HepG2 (cell line): ENCODE measurements at regions not wholly inside any gene's neighbourhood (a gene's known extent, or its start where the extent isn't known, plus 50 kb on each side); places are given as distances from the start of the nearest gene placed in this dataset.

ENCODE experiments used
- ATAC-seq: fragments of 200-7000 bp; cut with Tn5 transposase; 3 replicates; pipeline ENCODE4 v1.9.1; 2020; ENCODE audit warnings: mild to moderate bottlenecking, moderate library complexity
- BruUV-seq: library from RNA; stranded (reverse); fragments of 400-500 nt; replicated peaks from 2 replicates; lab custom pipeline; 2021; lab: Mats Ljungman, UMichigan
- CTCF ChIA-PET: fragments of 300-600 bp; formaldehyde crosslinking; extraction: SDS; loops from one replicate; lab custom pipeline; 2021; ENCODE audit warnings: low total read pairs, inconsistent platforms, low intra/inter-chr PET ratio; lab: Yijun Ruan, JAX
- POLR2A ChIA-PET: fragments of 350-600 bp; sonication (Branson Sonifier 250); formaldehyde crosslinking; loops from one replicate; lab custom pipeline; 2020; ENCODE audit warnings: antibody characterized with exemption, inconsistent platforms; lab: Yijun Ruan, JAX
- DNase-seq: peaks from one replicate; pipeline ENCODE4 v3.0.0-alpha.2; 2015; ENCODE audit warnings: low spot score
- FAIRE-seq: peaks from 3 replicates; lab custom pipeline; 2011; peaks lifted over from hg19 to GRCh38; lab: Jason Lieb, UNC
- H2AFZ ChIP-seq: one replicate; pipeline ENCODE4 v1.6.1; 2011; ENCODE audit warnings: low read length, inconsistent platforms
- H3K27ac ChIP-seq: fragments of 300-600 bp; 3 replicates; pipeline ENCODE4 v1.8.0; 2011; ENCODE audit warnings: mixed run types, mild to moderate bottlenecking, mixed read lengths, low read length, inconsistent platforms; ENCODE audit not compliant: insufficient read depth; ENCODE audit errors: extremely low read length
- H3K27me3 ChIP-seq, 2 experiments: fragments of 200-600 bp in 1 of 2; 2 replicates in 1 of 2; 3 replicates in 1 of 2; pipeline versions ENCODE4 v1.6.0 to v1.8.0; 2011; ENCODE audit warnings: low read length in 2 of 2, mild to moderate bottlenecking in 2 of 2, moderate library complexity in 2 of 2, inconsistent platforms in 1 of 2; ENCODE audit not compliant: insufficient read depth in 2 of 2, control insufficient read depth in 1 of 2
- H3K36me3 ChIP-seq, 2 experiments: fragments of 200-600 bp in 1 of 2; replicated peaks in 1 of 2; 2 replicates in 1 of 2; 3 replicates in 1 of 2; pipeline versions ENCODE4 v1.5.1 to v1.8.0; 2011; ENCODE audit warnings: low read length in 2 of 2, inconsistent platforms in 1 of 2; ENCODE audit not compliant: insufficient read depth in 2 of 2, control insufficient read depth in 1 of 2
- H3K4me1 ChIP-seq: 2 replicates; pipeline ENCODE4 v1.5.1; 2012; ENCODE audit warnings: low read length, inconsistent platforms; ENCODE audit not compliant: insufficient read depth
- H3K4me2 ChIP-seq: 2 replicates; pipeline ENCODE4 v1.6.0; 2011; ENCODE audit warnings: low read depth, low read length, inconsistent platforms
- H3K4me3 ChIP-seq, 3 experiments: fragments of 200-600 bp in 1 of 3; sonication (generic), shearing (Covaris generic) in 1 of 3; replicated peaks in 1 of 3; 2 replicates each; pipeline ENCODE4 v1.5.1; 2011 to 2016; ENCODE audit warnings: low read length in 3 of 3, inconsistent platforms in 2 of 3, low read depth in 2 of 3, mild to moderate bottlenecking in 2 of 3, control low read depth in 1 of 3, mixed read lengths in 1 of 3; ENCODE audit not compliant: insufficient read depth in 1 of 3
- H3K79me2 ChIP-seq: one replicate; pipeline ENCODE4 v1.6.1; 2011; ENCODE audit warnings: low read length, inconsistent platforms; ENCODE audit not compliant: insufficient read depth
- H3K9ac ChIP-seq: 2 replicates; pipeline ENCODE4 v1.6.0; 2011; ENCODE audit warnings: mild to moderate bottlenecking, low read depth, low read length, inconsistent platforms; ENCODE audit not compliant: insufficient read depth
- H3K9me3 ChIP-seq: 2 replicates; pipeline ENCODE4 v1.5.1; 2012; ENCODE audit warnings: mild to moderate bottlenecking, low read length
- H4K20me1 ChIP-seq: 2 replicates; pipeline ENCODE4 v1.6.0; 2011; ENCODE audit warnings: inconsistent platforms, mild to moderate bottlenecking, low read length, moderate library complexity; ENCODE audit not compliant: insufficient read depth
- ATRX ChIP-seq: sonication (generic); formaldehyde crosslinking; IDR thresholded peaks from 2 replicates; pipeline ENCODE4 v1.4.0; 2020; ENCODE audit warnings: missing genetic modification reagents, borderline replicate concordance
- GTF2F1 ChIP-seq: fragments of 150-350 bp; IDR thresholded peaks from 2 replicates; pipeline ENCODE4 v1.6.1; 2014; ENCODE audit warnings: low read length
- ZNF672 ChIP-seq: sonication (generic); formaldehyde crosslinking; IDR thresholded peaks from 2 replicates; pipeline ENCODE4 v1.8.1; 2022; ENCODE audit warnings: missing genetic modification reagents
- ZNF724P ChIP-seq: sonication (generic); formaldehyde crosslinking; IDR thresholded peaks from 2 replicates; pipeline ENCODE4 v1.8.0; 2022; ENCODE audit warnings: missing genetic modification reagents, borderline replicate concordance
- ZNF75D ChIP-seq: sonication (generic); formaldehyde crosslinking; IDR thresholded peaks from 2 replicates; pipeline ENCODE4 v1.8.1; 2023; ENCODE audit warnings: missing genetic modification reagents, mild to moderate bottlenecking, borderline replicate concordance
- in situ Hi-C: cut with HindIII; loops from 2 replicates; pipeline ENCODE4 v1.10.0; 2017; ENCODE audit warnings: low pct_unique_long_range_greater_than_20kb; ENCODE audit not compliant: extremely low pct_ligation_motif_present
- intact Hi-C: fragments of 100-400 bp; cut with micrococcal nuclease; formaldehyde crosslinking; loops from one replicate; pipeline ENCODE4 v1.10.0; 2022; ENCODE audit not compliant: unreplicated experiment
- TF ChIP-seq, protein P1 (sequence below): sonication (generic); formaldehyde crosslinking; IDR thresholded peaks from 2 replicates; pipeline ENCODE4 v1.4.0; 2020; ENCODE audit warnings: missing genetic modification reagents
- TF ChIP-seq, protein P2 (sequence below): sonication (generic); formaldehyde crosslinking; IDR thresholded peaks from 2 replicates; pipeline ENCODE4 v1.4.0; 2020; ENCODE audit warnings: missing genetic modification reagents, mild to moderate bottlenecking, borderline replicate concordance

DNA sequence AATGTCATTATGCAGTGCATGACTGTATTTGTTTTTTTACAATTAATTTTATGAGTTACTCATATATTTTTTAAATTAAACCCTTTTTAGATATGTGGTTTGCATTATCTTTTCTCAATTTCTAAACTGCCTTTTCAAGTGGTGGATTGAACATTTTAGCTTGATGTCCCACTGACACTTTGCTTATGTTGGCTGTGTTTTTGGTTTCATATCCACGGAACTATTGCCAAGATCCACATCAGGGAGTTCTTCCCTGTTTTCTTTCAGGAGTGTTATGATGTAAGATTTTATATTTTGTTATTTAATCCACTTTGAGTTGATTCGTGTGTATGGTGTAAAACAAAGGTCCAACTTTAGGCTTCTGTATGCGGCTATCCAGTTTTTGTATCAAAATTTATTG lies 1144.9 kb upstream of the EYS start (continued):
- no peak for TF ChIP-seq ATRX (CRISPR knock-in tag)
- TF ChIP-seq ZNF672 (CRISPR knock-in tag), result no peak
- no peak for TF ChIP-seq ZNF724P (CRISPR knock-in tag)
- TF ChIP-seq, all 625 proteins: peak for 0

DNA sequence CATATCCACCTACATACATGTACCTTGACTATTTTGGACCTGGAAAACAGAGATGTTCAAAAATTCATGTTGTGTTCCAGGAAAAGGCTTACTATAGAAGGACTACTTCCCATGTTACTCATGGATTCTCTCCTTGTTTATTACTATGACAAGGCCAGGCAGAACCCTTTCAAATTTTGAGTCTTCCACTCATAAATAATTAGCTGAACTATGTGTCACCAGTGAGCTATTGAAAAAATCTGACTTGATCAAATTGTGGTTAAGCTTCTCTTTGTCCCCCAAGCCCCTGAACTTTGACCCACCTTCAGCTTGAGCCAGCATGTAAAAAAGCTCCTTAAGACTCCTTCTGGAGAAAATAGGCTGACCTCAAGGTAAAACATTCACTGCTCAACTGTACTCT lies 1142.8 kb upstream of the EYS start:
- no peaks in the 10 kb centered on the region for H3K79me2 ChIP-seq

More for the DNA sequence above, 1142.8 kb upstream of the EYS start:
- Histone ChIP-seq H2AFZ (no peak overlapping the region), H3K4me3 (no peak overlapping the region), H3K4me1 (no peaks in the 10 kb centered on the region), H3K9me3 (no peaks in the 10 kb centered on the region), H3K36me3 (no peaks in the 10 kb centered on the region), H3K9ac (no peak overlapping the region), H3K4me2 (no peak overlapping the region), H3K27me3 (no peaks in the 10 kb centered on the region), H3K27ac (no peak overlapping the region), H4K20me1 (no peaks in the 10 kb centered on the region)
- ATAC-seq, result no peak
- TF ChIP-seq, protein P1, sequence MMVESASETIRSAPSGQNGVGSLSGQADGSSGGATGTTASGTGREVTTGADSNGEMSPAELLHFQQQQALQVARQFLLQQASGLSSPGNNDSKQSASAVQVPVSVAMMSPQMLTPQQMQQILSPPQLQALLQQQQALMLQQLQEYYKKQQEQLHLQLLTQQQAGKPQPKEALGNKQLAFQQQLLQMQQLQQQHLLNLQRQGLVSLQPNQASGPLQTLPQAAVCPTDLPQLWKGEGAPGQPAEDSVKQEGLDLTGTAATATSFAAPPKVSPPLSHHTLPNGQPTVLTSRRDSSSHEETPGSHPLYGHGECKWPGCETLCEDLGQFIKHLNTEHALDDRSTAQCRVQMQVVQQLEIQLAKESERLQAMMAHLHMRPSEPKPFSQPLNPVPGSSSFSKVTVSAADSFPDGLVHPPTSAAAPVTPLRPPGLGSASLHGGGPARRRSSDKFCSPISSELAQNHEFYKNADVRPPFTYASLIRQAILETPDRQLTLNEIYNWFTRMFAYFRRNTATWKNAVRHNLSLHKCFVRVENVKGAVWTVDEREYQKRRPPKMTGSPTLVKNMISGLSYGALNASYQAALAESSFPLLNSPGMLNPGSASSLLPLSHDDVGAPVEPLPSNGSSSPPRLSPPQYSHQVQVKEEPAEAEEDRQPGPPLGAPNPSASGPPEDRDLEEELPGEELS (CRISPR knock-in tag), result no peak
- TF ChIP-seq GTF2F1 (no peak), ZNF75D (CRISPR knock-in tag) (no peak)
- TF ChIP-seq, protein P2, sequence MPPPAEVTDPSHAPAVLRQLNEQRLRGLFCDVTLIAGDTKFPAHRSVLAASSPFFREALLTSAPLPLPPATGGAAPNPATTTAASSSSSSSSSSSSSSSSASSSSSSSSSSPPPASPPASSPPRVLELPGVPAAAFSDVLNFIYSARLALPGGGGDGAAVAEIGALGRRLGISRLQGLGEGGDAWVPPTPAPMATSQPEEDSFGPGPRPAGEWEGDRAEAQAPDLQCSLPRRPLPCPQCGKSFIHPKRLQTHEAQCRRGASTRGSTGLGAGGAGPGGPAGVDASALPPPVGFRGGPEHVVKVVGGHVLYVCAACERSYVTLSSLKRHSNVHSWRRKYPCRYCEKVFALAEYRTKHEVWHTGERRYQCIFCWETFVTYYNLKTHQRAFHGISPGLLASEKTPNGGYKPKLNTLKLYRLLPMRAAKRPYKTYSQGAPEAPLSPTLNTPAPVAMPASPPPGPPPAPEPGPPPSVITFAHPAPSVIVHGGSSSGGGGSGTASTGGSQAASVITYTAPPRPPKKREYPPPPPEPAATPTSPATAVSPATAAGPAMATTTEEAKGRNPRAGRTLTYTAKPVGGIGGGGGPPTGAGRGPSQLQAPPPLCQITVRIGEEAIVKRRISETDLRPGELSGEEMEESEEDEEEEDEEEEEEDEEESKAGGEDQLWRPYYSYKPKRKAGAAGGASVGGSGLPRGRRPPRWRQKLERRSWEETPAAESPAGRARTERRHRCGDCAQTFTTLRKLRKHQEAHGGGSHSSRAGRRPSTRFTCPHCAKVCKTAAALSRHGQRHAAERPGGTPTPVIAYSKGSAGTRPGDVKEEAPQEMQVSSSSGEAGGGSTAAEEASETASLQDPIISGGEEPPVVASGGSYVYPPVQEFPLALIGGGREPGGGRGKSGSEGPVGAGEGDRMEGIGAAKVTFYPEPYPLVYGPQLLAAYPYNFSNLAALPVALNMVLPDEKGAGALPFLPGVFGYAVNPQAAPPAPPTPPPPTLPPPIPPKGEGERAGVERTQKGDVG (CRISPR knock-in tag), result no peak
- in situ Hi-C loops, result no loop called here
- FAIRE-seq, result no peak
- ChIA-PET POLR2A (no interaction called here), CTCF (no interaction called here)
- BruUV-seq, result no TSS peak
- intact Hi-C loops, result no loop called here
- no peak for DNase-seq
